Nephron (organoid): ENCODE measurements at regions not wholly inside any gene's neighbourhood (a gene's known extent, or its start where the extent isn't known, plus 50 kb on each side); places are given as distances from the start of the nearest gene placed in this dataset.

ENCODE experiments used
- H3K27ac Mint-ChIP-seq, 3 experiments: 2 replicates each; pipeline ENCODE4 v1.8.0; 2020; ENCODE audit warnings: mixed read lengths in 3 of 3, mild to moderate bottlenecking in 2 of 3, moderate library complexity in 1 of 3
- H3K27me3 Mint-ChIP-seq: 2 replicates; pipeline ENCODE4 v1.8.0; 2021; ENCODE audit warnings: low read depth, mild to moderate bottlenecking, moderate library complexity, mixed read lengths
- H3K36me3 Mint-ChIP-seq: 2 replicates; pipeline ENCODE4 v1.8.0; 2020; ENCODE audit warnings: low read depth, mixed read lengths
- H3K4me1 Mint-ChIP-seq: 2 replicates; pipeline ENCODE4 v1.8.0; 2020; ENCODE audit warnings: mixed read lengths
- H3K4me3 Mint-ChIP-seq, 3 experiments: 2 replicates each; pipeline ENCODE4 v1.8.0; 2020; ENCODE audit warnings: mild to moderate bottlenecking in 3 of 3, mixed read lengths in 3 of 3, moderate library complexity in 2 of 3
- H3K9me3 Mint-ChIP-seq: 2 replicates; pipeline ENCODE4 v1.8.0; 2020; ENCODE audit warnings: mixed read lengths
- TF ChIP-seq, protein P1 (sequence below), 3 experiments: fragments of 200-600 bp; sonication (generic); IDR thresholded peaks; one replicate each; pipeline ENCODE4 v1.5.0; 2021; ENCODE audit warnings: antibody characterized with exemption in 3 of 3; ENCODE audit not compliant: unreplicated experiment in 3 of 3

DNA sequence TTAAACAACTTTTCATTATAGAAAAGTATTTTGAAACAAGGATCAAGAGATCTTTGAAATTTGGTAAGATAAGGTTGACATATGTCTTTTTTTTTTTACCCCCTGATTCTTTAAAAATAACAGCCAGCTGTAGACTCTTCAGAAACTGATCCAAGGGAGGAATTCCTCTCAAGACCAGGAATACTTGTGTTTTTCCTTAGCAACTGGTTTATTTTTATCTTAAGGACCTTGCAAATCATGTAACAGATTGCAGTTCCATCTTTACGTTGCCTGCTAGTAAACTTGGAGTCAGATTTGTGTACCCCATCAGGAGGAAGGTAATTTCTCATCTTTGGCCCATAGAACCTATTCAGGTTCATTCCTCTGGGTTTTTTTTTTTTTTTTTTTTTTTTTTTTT is 71.6 kb downstream of the BOLA3 start:
- Mint-ChIP-seq H3K4me1 (peaks cover 40% of the 10 kb centered on the region), H3K36me3 (peaks cover 43% of the 10 kb centered on the region), H3K9me3 (no peaks in the 10 kb centered on the region), H3K4me3 (peak overlapping the region in 1 of 3 experiments; percentile 3), H3K27me3 (no peaks in the 10 kb centered on the region), H3K27ac (peak overlapping the region; percentile 34 to 71 (median 63))
- TF ChIP-seq, protein P1, sequence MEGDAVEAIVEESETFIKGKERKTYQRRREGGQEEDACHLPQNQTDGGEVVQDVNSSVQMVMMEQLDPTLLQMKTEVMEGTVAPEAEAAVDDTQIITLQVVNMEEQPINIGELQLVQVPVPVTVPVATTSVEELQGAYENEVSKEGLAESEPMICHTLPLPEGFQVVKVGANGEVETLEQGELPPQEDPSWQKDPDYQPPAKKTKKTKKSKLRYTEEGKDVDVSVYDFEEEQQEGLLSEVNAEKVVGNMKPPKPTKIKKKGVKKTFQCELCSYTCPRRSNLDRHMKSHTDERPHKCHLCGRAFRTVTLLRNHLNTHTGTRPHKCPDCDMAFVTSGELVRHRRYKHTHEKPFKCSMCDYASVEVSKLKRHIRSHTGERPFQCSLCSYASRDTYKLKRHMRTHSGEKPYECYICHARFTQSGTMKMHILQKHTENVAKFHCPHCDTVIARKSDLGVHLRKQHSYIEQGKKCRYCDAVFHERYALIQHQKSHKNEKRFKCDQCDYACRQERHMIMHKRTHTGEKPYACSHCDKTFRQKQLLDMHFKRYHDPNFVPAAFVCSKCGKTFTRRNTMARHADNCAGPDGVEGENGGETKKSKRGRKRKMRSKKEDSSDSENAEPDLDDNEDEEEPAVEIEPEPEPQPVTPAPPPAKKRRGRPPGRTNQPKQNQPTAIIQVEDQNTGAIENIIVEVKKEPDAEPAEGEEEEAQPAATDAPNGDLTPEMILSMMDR (IDR thresholded peaks at IDR 0.05; ENCODE audit: unreplicated experiment in 3 of 3): no peak

- TF ChIP-seq, protein P1 (IDR thresholded peaks at IDR 0.05; ENCODE audit: unreplicated experiment in 3 of 3): no peak
Measured at GRCh38 chr2:74077636-74078035, 70.1 kb downstream of the BOLA3 start.

DNA sequence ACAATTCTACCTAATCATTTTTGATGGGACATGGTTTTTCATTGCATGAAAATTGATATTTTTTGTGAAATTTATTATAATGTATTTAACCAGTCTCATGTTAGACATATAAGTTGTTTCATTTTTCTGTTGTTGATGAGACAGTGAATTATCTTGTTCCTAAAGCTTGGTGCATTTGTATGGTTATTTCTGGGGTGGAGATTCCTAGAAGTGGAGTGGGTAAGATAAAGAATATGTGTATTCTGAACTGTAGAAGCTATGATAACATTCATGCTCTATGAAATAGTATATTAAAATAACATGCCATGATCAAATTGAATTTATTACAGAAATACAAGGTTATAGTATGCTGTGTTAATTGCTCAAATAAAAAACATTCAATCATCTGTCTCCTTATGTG is 69.2 kb downstream of the BOLA3 start:
- H3K4me3 Mint-ChIP-seq: no peak overlapping the region
- H3K27me3 Mint-ChIP-seq: no peaks in the 10 kb centered on the region
- no peak overlapping the region for H3K27ac Mint-ChIP-seq
- H3K9me3 Mint-ChIP-seq: no peaks in the 10 kb centered on the region
- TF ChIP-seq, protein P1 (IDR thresholded peaks at IDR 0.05; ENCODE audit: unreplicated experiment in 3 of 3): no peak
- H3K36me3 Mint-ChIP-seq: peaks cover 52% of the 10 kb centered on the region
- peaks cover 43% of the 10 kb centered on the region for H3K4me1 Mint-ChIP-seq

More at GRCh38 chr2:74077636-74078035, 70.1 kb downstream of the BOLA3 start:
- peaks cover 54% of the 10 kb centered on the region for H3K36me3 Mint-ChIP-seq
- H3K9me3 Mint-ChIP-seq: no peaks in the 10 kb centered on the region
- peaks cover 43% of the 10 kb centered on the region for H3K4me1 Mint-ChIP-seq
- H3K27ac Mint-ChIP-seq: peak overlapping the region in 2 of 3 experiments; percentile 26 to 32
- no peaks in the 10 kb centered on the region for H3K27me3 Mint-ChIP-seq
- no peak overlapping the region for H3K4me3 Mint-ChIP-seq

DNA sequence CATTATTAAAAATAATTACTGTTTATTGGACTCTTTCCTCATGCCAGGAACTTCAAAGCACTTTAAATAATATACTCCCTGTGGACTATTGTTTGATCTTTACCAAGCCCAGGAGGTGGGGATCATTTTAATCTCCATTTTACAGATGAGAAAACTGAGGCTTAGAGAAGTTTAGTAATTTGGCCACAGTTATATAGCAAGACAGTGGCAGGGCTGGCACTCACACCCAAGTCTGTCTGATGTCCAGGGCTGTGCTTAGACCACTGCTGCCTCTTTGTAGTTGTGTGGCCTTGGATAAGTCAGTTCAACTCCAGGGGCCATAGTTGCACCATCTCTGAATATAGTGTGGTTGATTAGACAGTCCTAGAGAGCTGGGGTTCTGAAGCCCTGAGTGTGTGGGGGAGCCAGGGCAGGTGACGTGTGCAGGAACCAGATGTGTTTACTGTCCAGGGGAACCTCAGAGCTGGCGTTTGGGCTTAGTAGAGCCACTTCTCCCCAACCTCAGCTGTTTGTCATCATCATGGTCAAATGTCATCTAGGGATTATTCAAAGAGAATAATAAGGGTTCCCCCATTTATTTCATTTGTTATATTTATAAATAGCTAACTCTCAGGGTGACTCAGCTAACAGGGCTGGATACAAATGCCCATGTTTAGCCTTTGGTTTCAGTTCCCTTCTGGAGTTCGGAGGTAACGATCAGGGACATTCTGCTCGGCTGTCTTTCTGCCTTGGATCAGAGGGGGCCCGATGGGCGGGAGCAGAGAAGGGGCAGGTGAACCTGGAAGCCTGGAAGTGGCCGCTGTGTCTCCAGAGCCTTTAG is 68.0 kb downstream of the BOLA3 start:
- Mint-ChIP-seq H3K27ac (no peak overlapping the region), H3K27me3 (no peaks in the 10 kb centered on the region), H3K4me3 (no peak overlapping the region), H3K9me3 (no peaks in the 10 kb centered on the region), H3K4me1 (peaks cover 36% of the 10 kb centered on the region), H3K36me3 (peaks cover 49% of the 10 kb centered on the region)
- TF ChIP-seq, protein P1 (IDR thresholded peaks at IDR 0.05; ENCODE audit: unreplicated experiment in 3 of 3): no peak

DNA sequence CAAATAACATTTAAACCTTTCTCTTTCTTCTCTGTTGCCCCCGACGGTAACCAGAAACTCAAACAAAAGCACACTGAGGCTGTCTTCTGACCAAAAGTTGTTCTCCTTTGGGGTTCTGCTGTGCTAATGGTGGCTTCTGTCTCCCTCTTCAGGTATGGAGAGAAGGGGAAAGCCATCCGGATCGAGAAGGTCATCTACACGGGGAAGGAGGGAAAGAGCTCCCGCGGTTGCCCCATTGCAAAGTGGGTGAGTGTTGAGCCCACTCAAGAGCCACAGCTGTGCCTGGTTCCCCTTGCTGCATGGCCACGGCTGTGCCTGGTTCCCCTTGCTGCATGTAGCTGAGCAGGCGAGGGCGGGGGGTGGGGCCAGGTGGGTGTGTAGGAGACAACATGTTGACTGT is 67.4 kb downstream of the BOLA3 start:
- Mint-ChIP-seq H3K4me3 (no peak overlapping the region), H3K4me1 (peaks cover 35% of the 10 kb centered on the region), H3K9me3 (no peaks in the 10 kb centered on the region), H3K27ac (no peak overlapping the region), H3K27me3 (no peaks in the 10 kb centered on the region), H3K36me3 (peaks cover 54% of the 10 kb centered on the region)
- TF ChIP-seq, protein P1 (IDR thresholded peaks at IDR 0.05; ENCODE audit: unreplicated experiment in 3 of 3): no peak
